ENCODE measurements at regions not wholly inside any gene's neighbourhood (a gene's known extent, or its start where the extent isn't known, plus 50 kb on each side); places are given as distances from the start of the nearest gene placed in this dataset.

DNA sequence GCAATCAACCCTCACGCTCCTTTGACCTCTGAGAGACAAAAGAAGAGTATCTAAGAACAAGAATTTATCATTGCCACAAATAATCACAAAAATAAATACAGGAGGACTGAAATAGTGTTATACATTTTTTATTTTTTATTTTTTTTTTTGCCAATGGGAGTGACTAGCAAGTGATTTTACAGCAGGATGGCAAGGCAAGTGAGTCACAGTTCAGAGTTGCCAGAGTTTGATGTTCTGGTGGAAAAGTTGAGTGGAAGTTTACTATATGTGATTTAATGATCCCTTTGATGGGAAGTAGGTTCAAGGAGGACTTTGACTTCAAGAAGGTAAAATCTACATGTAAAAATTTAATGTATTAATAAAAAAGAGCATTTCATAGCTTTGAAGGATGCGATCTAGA is 2691.4 kb downstream of the PCDH9 start:
- TF ChIP-seq CTCF (IDR thresholded peaks at IDR 0.05 in 4 of 5, conservative IDR thresholded peaks at IDR 0.05 in 1 of 5) (no peak), POLR2A (IDR thresholded peaks at IDR 0.05) (no peak)

Data from gastrocnemius medialis (tissue), 4 donors.